ENCODE measurements at regions not wholly inside any gene's neighbourhood (a gene's known extent, or its start where the extent isn't known, plus 50 kb on each side); places are given as distances from the start of the nearest gene placed in this dataset.

GRCh38 chr2:6497048-6497447 is 368.7 kb downstream of the CMPK2 start:
- intact Hi-C loops (cut with micrococcal nuclease; ENCODE audit: unreplicated experiment) (no loop called here), in situ Hi-C loops (cut with HindIII; ENCODE audit: extremely low pct_ligation_motif_present, low pct_unique_long_range_greater_than_20kb) (no loop called here)
- Histone ChIP-seq H3K9ac (ENCODE audit: insufficient read depth, low read depth, low read length) (no peak overlapping the region), H3K4me1 (ENCODE audit: insufficient read depth, low read length) (no peaks in the 10 kb centered on the region), H3K9me3 (ENCODE audit: low read length) (no peaks in the 10 kb centered on the region), H3K36me3 (replicated peaks in 1 of 2; ENCODE audit: control insufficient read depth in 1 of 2, insufficient read depth in 2 of 2, low read length in 2 of 2) (no peaks in the 10 kb centered on the region), H3K27me3 (ENCODE audit: control insufficient read depth in 1 of 2, insufficient read depth in 2 of 2, low read length in 2 of 2) (peaks cover 0 to 3% of the 10 kb centered on the region in 2 experiments; a peak in 1 of 5 replicates), H3K27ac (ENCODE audit: extremely low read length, insufficient read depth, low read length) (no peak overlapping the region), H2AFZ (ENCODE audit: low read length) (no peak overlapping the region), H3K4me3 (replicated peaks in 1 of 3; ENCODE audit: insufficient read depth in 1 of 3, low read depth in 2 of 3, low read length in 3 of 3) (no peak overlapping the region), H3K79me2 (ENCODE audit: insufficient read depth, low read length) (no peaks in the 10 kb centered on the region), H4K20me1 (ENCODE audit: insufficient read depth, low read length) (no peaks in the 10 kb centered on the region), H3K4me2 (ENCODE audit: low read depth, low read length) (no peak overlapping the region)
- no peak for FAIRE-seq
- no peak for ATAC-seq
- ChIA-PET CTCF (ENCODE audit: low intra/inter-chr PET ratio, low total read pairs) (no interaction called here), POLR2A (no interaction called here)
- WGBS (ENCODE audit: low lambda C conversion rate), result 4% methylated on average over 1 of the region's 1 CpG
- BruUV-seq (replicated peaks), result no TSS peak
- DNase-seq (ENCODE audit: low spot score), result no peak
- TF ChIP-seq ATF6 (CRISPR knock-in tag; conservative IDR thresholded peaks at IDR 0.05), result no peak
- no peak for TF ChIP-seq ZNF451 (CRISPR knock-in tag; IDR thresholded peaks at IDR 0.05)
- TF ChIP-seq, protein P1, sequence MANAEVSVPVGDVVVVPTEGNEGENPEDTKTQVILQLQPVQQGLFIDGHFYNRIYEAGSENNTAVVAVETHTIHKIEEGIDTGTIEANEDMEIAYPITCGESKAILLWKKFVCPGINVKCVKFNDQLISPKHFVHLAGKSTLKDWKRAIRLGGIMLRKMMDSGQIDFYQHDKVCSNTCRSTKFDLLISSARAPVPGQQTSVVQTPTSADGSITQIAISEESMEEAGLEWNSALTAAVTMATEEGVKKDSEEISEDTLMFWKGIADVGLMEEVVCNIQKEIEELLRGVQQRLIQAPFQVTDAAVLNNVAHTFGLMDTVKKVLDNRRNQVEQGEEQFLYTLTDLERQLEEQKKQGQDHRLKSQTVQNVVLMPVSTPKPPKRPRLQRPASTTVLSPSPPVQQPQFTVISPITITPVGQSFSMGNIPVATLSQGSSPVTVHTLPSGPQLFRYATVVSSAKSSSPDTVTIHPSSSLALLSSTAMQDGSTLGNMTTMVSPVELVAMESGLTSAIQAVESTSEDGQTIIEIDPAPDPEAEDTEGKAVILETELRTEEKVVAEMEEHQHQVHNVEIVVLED (CRISPR knock-in tag; IDR thresholded peaks at IDR 0.05; ENCODE audit: borderline replicate concordance), result no peak
- no peak for TF ChIP-seq SYNCRIP (IDR thresholded peaks at IDR 0.05; ENCODE audit: insufficient read depth, low read depth, low read length)
- no peak for TF ChIP-seq ZNF720 (CRISPR knock-in tag; IDR thresholded peaks at IDR 0.05)
- TF ChIP-seq SMC3 (IDR thresholded peaks at IDR 0.05; ENCODE audit: low read length), result no peak
- no peak for TF ChIP-seq ZNF777 (CRISPR knock-in tag; IDR thresholded peaks at IDR 0.05)
- no peak for TF ChIP-seq ZSCAN12 (CRISPR knock-in tag; IDR thresholded peaks at IDR 0.05)
- no peak for TF ChIP-seq ZNF891 (CRISPR knock-in tag; IDR thresholded peaks at IDR 0.05)
- no peak for TF ChIP-seq ZNF749 (CRISPR knock-in tag; IDR thresholded peaks at IDR 0.05; ENCODE audit: borderline replicate concordance)
- TF ChIP-seq TARDBP (CRISPR knock-in tag; IDR thresholded peaks at IDR 0.05), result no peak
- no peak for TF ChIP-seq DDIT3 (CRISPR knock-in tag; IDR thresholded peaks at IDR 0.05)
- no peak for TF ChIP-seq ZNF646 (CRISPR knock-in tag; IDR thresholded peaks at IDR 0.05)
- TF ChIP-seq SIX4 (CRISPR knock-in tag; IDR thresholded peaks at IDR 0.05), result no peak

All from HepG2 (cell line).